ENCODE measurements at regions not wholly inside any gene's neighbourhood (a gene's known extent, or its start where the extent isn't known, plus 50 kb on each side); places are given as distances from the start of the nearest gene placed in this dataset.

DNA sequence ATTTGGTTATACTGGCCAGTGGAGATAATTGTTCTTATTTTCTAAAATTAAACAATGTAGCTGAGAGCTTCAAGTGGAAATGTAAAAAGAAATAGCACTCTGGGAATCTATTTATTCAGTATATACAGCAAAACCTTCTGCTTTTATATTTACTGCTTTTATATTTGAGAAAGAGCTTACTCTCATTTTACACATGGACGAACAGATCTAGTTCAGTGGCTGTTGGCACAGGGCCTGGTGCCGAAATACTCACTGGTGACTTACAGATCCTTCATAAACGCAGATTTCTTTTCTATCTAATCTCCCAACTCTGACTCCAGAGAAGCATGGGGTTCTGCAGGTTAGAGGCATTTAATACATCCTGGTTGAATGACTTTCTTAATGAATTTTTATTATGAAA, 266.2 kb downstream of the ASXL3 start:
- H4K20me1 ChIP-seq (replicated peaks; ENCODE audit: control insufficient read depth, extremely low read depth, insufficient read depth, low read length): no peaks in the 10 kb centered on the region
- FAIRE-seq: no peak

More for the DNA sequence above, 266.2 kb downstream of the ASXL3 start:
- ChIA-PET CTCF (interaction anchor here (0.5 to 1.0 kb wide), 2 partner anchors 478 to 963 kb away, joined by 4 read pairs; no protein-coding TSS in a partner anchor), POLR2A (no interaction called here)
- H3K9me1 ChIP-seq (replicated peaks; ENCODE audit: control insufficient read depth, extremely low read depth, insufficient read depth, low read length): no peaks in the 10 kb centered on the region
- no TSS peak for BruUV-seq (replicated peaks)
- no peaks in the 10 kb centered on the region for H3K36me3 ChIP-seq (ENCODE audit: control insufficient read depth in 2 of 2, extremely low read depth in 1 of 2, insufficient read depth in 2 of 2, low read length in 2 of 2)
- intact Hi-C loops (cut with micrococcal nuclease) (no loop called here), dilution Hi-C loops (cut with MboI; ENCODE audit: extremely low pct_ligation_motif_present, low sequenced_read_pairs) (no loop called here)
- TF ChIP-seq MYC (IDR thresholded peaks at IDR 0.05; ENCODE audit: low read depth, low read length) (no peak), POLR2A (IDR thresholded peaks at IDR 0.05; ENCODE audit: low read depth, low read length) (no peak), EZH2 (IDR thresholded peaks at IDR 0.05; ENCODE audit: borderline replicate concordance, low read depth, low read length, severe bottlenecking) (no peak), CTCF (IDR thresholded peaks at IDR 0.05; ENCODE audit: extremely low read depth in 1 of 2, insufficient read depth in 1 of 2, low read depth in 1 of 2, low read length in 2 of 2) (no peak)
- H3K27me3 ChIP-seq (ENCODE audit: control insufficient read depth in 2 of 2, insufficient read depth in 2 of 2, low read length in 2 of 2): peaks cover 0 to 2% of the 10 kb centered on the region in 2 experiments
- H3K27ac ChIP-seq (ENCODE audit: insufficient read depth, low read depth, low read length): no peak overlapping the region
- no peaks in the 10 kb centered on the region for H3K9me3 ChIP-seq (replicated peaks; ENCODE audit: control insufficient read depth, insufficient read depth, low read length)
- H3K4me3 ChIP-seq (replicated peaks in 1 of 3; ENCODE audit: insufficient read depth in 1 of 3, low read depth in 1 of 3, low read length in 3 of 3): no peak overlapping the region
- no peak overlapping the region for H3K4me2 ChIP-seq (ENCODE audit: insufficient read depth, low read length)
- H2AFZ ChIP-seq (ENCODE audit: low read depth, low read length): no peak overlapping the region
- DNase-seq (ENCODE audit: low read depth, low spot score): no peak
- H3K9ac ChIP-seq (replicated peaks; ENCODE audit: extremely low read depth, insufficient read depth, low read length): no peak overlapping the region
- H3K79me2 ChIP-seq (ENCODE audit: control insufficient read depth, insufficient read depth, low read length): no peaks in the 10 kb centered on the region
- H3K4me1 ChIP-seq (ENCODE audit: control insufficient read depth, extremely low read depth, insufficient read depth, low read length): no peaks in the 10 kb centered on the region

Data from endothelial cell of umbilical vein (primary cell).